NCI-H82 treated with DMSO at 0.1 percent for 48 hours (cell line): ENCODE measurements at regions not wholly inside any gene's neighbourhood (a gene's known extent, or its start where the extent isn't known, plus 50 kb on each side); places are given as distances from the start of the nearest gene placed in this dataset.

Experiments used
- DNase-seq: peaks from one replicate; lab custom pipeline; 2025; ENCODE audit not compliant: unreplicated experiment; lab: John Stamatoyannopoulos, UW

DNA sequence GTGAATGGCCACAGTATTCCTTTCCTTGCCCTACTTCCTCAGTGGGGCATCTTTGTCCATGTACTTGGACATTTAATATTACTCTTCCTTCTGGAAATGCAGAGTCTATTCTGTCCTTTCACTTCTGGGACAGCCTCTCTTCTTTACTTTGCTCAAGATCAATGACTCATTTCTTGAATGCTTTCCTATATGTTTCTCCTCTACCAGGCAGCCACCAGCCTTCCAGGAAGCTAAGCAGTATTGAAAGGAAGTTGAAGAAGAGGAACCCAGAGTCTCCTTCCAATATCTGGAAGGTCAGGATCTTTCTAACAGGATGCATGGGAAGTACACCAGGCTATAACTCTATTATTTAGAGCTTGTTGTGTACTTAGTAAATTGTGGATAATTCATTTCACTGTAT is 182.8 kb downstream of the CD47 start:
- DNase-seq, result no peak

DNA sequence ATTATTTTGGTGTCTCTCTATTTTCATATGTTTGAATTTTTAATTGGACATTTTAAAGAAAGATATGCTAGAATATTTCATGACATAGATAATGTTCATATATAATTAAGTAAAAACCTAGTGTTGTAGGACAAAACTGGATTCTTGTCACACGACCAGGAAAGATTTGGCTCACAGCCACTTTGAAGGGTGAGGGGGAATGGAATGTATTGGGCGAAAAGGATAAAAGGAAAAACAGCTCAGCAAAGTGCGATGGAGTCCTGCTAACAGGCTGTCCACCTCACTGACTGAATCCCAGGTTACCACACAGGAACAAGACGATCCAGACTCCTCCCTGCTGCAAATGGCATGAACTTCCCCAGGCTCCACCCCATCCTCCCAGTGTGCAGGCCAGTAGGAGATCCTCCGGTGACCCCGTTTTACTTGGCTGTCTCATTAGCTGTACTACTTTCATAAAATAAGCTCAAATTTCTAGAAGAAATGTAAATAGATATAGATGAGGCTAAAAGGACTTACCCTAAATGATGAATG is 186.2 kb downstream of the CD47 start:
- no peak for DNase-seq

DNA sequence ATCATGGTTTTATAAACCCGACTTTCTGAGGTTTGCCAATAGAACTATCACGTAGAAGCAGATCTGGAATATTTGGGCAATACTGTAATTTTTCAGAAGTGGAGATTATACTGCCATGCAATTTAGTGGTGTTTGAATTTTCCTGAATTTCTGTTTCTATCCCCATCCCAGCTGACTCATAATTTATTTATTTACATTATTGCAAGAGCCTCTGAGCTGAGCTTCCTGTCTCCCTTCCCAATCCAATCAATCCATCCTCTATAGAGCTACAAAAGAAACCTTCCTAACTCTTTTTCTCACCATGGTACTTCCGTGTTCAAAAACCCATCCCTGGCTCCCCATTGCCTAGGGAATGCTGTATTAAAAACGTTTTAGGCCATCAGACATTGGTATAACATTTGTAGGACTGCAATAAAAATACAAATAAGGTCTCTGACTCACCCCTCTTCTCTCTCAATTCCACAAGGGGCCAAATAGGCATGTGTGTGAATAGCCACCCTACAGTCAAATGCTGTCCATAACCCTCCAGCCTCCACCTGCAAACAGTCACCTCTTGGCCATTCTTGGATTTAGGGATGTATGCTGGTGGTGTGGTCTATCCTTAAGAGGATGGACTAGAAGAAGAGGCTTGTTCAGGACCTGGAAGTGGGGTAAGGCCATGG is 190.7 kb downstream of the CD47 start:
- DNase-seq, result no peak

DNA sequence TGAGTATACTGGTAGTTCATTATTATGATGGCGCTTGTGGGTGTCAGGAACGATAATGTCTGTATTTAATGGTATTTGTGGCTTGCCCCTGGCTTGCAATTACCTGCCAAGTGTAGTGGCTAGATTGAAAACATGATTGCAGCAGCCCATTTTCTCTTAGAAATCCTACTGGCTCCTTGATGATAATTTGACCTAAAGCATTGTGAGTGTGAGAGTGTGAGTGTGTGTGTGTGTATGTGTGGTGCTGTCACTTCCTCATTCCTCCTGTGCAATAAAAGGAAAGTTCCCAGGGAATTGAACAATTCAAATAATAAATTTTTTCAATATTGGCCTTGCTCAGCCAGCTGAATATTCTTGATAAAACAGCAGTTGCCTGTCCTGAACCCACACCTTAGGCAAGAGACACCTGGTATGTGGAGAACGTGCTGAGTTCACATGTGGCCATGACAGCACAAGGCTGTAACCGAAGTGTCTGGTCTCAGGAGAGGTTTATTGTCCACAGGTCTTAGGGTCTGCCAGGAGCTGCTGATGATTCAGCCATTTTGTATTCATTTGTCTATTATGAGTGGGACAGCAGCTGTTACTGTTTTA is 193.3 kb downstream of the CD47 start:
- DNase-seq, result no peak

DNA sequence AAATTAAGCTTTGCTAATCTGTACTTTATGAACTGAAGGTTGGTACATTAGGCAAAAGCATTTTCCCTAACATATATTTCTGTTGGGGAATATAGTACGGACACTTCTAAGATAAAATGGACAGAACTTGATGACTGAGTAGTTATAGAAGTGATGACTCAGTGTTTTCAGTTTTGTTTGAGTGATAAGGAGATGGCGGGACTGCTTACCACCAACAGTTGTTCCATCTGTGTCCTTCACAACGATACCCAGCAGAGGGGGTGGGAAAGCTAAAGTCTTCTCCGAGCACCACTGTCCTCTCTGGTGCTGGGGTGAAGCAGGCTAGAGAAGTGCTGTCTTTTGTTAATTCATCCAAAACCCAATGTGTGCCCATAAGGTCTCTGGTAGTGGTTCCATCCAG is 195.8 kb downstream of the CD47 start:
- DNase-seq, result no peak

DNA sequence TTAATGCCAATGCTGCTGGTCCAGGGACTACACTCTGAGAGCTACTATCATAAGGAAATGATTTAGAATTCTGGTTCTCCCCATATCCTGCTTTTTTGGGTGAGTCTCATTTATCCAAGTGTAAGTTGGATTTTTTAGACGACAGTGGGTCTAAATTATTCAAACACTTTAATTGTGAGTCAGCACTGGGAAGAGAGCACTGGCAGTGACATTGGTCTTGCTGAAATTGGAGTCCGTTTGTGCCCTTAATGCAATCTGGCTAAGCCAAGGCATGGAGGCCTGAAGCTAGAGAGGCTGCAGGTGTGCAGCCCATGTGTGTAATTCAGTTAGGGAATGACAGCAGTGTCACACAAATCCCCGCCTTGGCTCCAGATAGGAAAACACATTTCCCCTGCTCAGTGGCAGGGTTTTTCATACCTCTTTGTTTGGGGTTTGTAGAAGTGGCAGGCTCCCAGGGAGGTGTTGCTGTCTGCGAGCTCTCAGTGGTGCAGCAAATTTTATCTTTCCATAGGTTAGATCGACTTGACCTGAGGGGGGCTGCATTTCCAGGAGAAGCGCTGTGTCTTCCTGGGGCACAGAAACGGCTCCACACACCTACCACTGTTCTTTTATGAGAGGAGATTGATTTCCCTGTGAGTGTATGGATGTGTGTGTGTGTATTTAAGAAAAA is 197.7 kb downstream of the CD47 start:
- DNase-seq, result no peak

DNA sequence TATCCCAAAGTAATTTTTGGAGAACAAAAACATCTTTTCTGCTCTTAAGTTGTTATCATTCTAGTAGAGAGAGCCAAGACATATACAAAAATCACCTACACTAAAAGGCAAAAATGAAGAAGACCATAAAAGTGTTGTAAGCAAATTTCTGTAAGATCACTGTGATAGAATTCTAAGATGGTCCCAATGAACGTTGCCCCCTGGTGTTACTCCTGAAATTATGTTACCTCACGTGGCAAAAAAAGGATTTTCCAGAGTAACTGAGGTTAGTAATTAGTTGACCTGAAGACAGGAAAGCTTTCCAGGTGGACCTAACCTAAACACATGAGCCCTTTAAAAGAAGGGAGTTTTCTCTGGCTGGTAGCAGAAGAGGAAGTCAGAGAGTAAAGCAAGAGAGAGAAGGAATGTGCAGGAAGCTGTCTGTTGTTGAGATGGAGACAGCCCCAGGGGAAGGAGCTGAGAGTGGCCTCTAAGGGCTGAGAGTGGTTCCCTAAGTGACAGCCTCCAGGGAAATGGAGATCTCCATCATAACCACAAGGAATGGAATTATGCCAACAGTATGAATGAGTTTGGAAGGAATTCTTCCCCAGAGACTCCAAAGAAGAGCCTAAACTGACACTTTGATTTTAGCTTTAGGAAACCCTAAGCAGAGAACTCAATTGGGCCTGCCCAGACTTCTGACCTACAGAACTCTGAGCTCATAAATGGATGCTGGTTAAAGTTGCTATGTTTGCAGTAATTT is 205.9 kb downstream of the CD47 start:
- DNase-seq, result no peak

DNA sequence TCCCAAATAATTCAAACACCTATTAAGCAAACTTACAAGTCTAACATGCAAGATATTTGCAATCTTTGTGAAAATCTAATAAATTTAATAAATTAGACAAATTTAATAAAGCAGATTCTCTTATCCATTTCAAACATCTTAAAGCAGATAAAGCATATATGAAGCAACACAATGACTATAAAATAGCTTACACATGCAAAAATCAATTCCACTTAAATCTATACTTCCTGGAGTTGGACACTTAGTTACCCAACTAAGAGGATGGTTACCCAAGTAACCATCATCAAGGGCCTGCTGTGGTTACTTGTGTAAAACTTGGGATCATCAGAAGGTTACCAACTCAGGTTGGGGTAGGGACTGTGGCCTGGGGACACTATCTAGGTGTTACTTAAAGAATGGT is 206.8 kb downstream of the CD47 start:
- DNase-seq, result no peak

DNA sequence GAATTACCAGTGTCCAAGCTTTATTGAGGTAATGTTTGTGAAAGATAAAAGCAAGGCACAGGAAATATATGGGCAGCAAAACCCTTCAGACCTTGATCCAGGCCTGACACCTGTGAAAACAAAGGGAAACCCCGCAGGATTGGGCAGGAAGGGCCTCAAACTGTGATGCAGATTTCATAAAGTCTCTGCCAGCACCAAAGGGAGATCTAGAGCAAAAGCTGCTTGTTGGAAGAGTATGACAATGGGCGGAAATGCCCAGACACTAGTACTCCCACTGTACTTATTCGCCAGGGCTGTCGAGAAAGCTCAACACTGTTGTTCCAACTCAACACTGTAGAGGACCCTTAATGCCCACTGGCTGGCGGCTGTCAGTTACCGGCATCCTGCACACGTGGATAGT is 207.9 kb downstream of the CD47 start:
- DNase-seq, result no peak

DNA sequence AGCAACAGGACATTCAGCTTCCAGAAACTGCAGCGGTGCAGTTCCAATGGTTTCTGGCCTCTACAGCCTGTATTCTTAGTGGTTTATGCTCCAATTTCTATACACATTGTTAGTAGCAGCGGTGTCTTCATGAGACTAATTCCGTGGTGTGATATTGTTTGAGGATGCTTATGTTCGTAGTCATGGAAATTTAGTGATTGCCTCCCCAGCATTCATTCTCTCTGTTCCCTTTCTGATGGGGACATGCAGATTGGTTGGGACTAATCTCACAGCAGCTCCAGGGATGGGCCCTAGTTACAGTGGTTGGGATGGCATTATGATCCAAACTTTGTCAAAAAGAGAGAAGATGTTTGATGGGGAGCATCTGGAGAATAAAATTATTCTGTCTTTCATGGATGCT is 208.6 kb downstream of the CD47 start:
- DNase-seq, result no peak

DNA sequence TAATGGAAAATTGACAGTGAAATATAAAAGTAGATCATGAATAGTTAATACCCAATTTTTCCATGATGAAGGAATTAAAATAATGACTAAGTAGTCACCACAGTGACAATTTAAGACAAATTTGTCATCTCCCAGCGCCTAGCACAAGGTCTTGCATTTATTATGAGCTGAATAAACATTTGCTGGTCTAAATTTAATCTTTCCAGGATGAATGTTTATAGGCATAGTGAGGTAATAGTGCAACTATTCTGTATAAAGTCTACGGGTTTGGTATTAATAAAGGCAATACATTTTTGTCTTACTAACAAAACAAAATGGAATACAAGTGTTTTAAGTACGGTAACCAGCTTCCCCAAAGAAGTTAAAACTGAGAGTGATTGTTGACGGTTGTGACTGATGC is 209.3 kb downstream of the CD47 start:
- DNase-seq, result no peak

DNA sequence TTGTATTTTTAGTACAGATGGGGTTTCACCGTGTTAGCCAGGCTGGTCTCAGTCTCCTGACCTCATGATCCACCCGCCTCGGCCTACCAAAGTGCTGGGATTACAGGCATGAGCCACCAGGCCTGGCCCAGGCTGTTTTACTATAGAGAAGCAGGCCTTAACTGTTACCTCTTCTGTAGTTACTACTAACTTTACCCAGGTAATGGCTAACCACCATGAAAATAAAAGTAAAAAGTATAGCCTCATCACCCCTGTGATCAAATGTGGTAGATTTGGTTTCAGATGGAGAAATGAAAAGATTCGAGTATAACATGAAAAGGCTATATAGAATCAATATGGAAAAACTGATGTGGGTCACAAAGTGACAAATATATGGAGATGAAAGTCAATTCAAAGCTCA is 210.1 kb downstream of the CD47 start:
- DNase-seq, result no peak

DNA sequence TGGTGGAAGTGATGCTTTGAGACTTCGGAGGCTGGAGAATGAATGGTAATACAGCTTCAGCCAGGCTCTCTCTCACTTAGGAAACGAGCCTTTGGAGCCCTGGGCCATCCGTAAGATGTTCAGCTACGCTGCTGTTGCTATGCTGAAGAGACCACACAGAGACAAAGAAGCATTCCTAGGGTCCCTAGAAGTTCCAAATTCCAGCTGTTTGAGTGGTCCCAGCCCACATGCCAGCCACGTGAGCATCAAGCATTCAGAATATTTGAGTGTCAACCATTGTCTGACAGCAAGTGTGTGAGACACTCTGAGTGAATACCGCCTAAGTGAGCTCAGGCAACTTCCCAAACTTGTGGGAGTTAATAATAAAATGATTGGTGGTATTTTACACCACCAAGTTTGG is 212.9 kb downstream of the CD47 start:
- no peak for DNase-seq

DNA sequence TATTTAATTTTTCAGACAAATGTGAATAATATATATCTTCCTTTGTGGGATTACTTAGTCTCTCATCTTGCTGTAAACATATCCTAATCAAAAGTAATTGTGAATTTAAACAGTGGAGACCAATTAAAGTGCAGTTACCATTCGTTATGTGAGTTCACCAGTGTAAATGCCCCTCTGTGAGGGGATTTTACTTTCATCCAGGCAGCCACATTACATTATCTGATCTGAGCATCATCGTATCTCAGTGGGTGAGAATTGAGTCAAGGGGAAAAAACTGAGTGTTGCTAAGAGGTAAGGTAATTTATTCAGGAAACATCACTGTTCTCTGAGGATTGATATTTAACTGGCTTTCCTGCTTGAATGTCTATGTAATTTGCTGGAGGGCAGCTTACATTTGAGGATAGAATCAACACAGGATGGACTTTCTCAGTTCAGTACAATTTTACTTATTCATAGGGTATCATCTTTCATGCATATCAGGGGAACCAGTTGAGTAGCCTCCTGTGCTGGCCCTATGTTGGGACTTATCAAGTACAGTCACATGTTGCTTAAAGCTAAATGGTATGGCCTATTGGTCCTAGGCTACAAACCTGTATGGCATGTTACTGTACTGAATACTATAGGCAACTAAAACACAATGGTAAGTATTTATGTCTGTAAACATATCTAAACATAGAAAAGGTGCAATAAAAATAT is 219.7 kb downstream of the CD47 start:
- no peak for DNase-seq

DNA sequence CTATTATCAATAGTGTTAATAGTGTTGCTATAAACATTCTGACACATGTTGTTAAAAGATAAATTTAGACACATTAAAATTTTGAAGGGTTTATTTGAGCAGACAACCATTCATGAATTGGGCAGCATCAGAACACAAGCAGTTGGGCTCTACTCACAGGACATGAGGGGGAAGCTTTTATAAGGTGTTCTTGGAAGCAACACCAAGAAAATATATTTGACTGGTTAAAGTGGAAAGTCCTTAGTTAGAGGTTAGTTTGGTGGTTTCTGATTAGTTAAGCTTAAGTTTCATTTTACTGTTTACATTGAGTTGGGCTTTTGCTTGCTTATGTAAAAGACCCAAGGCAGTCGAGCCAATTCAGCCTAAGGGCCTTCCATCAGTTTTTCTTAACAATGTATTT is 220.7 kb downstream of the CD47 start:
- DNase-seq, result no peak

DNA sequence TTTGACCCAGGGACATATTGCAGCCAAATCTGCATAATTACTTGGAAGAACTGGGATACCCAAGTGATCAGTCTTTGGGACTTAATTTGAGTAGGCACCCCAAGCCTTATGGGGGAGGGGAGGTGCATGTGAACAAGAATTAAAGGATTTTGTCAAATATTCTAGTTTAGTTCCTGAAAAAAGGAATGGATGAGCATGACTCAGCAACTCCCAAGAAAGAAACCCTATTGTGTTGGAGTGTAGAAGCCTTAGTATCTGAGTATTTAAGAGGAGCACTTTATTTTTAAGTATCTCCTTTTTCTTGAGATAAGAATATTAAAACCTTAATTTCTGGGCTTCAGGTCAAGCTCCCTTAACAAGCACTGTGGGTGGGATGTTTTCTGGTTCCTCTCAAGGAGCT is 222.4 kb downstream of the CD47 start:
- no peak for DNase-seq

DNA sequence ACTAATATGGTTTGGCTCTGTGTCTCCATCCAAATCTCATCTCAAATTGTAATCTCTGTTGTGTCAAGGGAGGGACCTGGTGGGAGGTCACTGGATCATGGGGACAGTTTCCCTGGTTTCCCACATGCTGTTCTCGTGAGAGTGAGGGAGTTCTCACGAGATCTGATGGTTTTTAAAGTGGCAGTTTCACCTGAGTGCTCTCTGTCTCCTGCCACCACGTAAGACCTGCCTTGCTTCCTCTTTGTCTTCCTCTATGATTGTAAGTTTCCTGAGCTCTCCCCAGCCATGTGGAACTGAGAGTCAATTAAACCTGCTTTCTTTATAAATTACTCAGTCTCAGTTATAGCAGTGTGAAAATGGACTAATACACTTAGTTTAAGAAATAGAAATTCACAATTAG is 228.9 kb downstream of the CD47 start:
- no peak for DNase-seq

DNA sequence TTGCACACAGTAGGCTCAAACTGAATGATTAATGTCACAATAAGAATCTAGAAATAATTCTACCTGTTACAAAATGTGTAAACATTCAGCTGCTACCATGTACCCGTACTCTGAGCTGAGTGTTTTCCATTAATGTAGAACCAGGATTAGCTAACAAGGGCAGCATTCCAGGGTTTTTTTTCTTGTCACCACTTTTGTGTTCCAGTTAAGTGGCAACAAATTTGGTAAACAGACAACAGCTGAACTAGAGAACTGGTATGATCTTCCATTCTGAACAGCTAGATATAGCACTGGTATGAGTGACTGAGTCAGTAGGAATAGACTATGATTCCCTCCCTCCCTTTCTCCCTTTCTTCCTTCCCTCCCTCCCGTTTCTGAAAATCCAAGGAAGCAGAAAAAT is 229.4 kb downstream of the CD47 start:
- DNase-seq, result no peak
